GM21717 (cell line): ENCODE measurements at regions not wholly inside any gene's neighbourhood (a gene's known extent, or its start where the extent isn't known, plus 50 kb on each side); places are given as distances from the start of the nearest gene placed in this dataset.

Source experiments
- ATAC-seq: cut with Tn5 transposase; IDR thresholded peaks from one replicate; pipeline ENCODE4 v1.9.1; 2021; ENCODE audit warnings: mild to moderate bottlenecking, moderate library complexity; ENCODE audit not compliant: unreplicated experiment

- ATAC-seq = no peak
These were observed 384.3 kb downstream of the GPM6A start for GRCh38 chr4:175427751-175428150.

- ATAC-seq = no peak
These were observed 380.4 kb downstream of the GPM6A start for GRCh38 chr4:175431694-175432093.

- ATAC-seq = no peak
These were observed 376.7 kb downstream of the GPM6A start for GRCh38 chr4:175435381-175435783.

GRCh38 chr4:175436196-175436595 lies 375.9 kb downstream of the GPM6A start:
- no peak for ATAC-seq

- ATAC-seq = no peak
These were observed 371.3 kb downstream of the GPM6A start for GRCh38 chr4:175440786-175441185.

GRCh38 chr4:175441256-175441655 lies 370.8 kb downstream of the GPM6A start:
- no peak for ATAC-seq

GRCh38 chr4:175443547-175443946 lies 368.5 kb downstream of the GPM6A start:
- ATAC-seq = no peak

- ATAC-seq = no peak
These were observed 367.6 kb downstream of the GPM6A start for GRCh38 chr4:175444512-175444911.

- ATAC-seq = no peak
These were observed 365.0 kb downstream of the GPM6A start for GRCh38 chr4:175447016-175447415.

- ATAC-seq = no peak
These were observed 361.6 kb downstream of the GPM6A start for GRCh38 chr4:175450446-175450845.

- no peak for ATAC-seq
These were observed 360.7 kb downstream of the GPM6A start for GRCh38 chr4:175451238-175451965.

GRCh38 chr4:175453456-175453855 lies 358.6 kb downstream of the GPM6A start:
- no peak for ATAC-seq

- no peak for ATAC-seq
These were observed 355.9 kb downstream of the GPM6A start for GRCh38 chr4:175456131-175456530.

GRCh38 chr4:175457956-175458355 lies 354.1 kb downstream of the GPM6A start:
- ATAC-seq = no peak

- ATAC-seq = no peak
These were observed 352.5 kb downstream of the GPM6A start for GRCh38 chr4:175459571-175459970.

GRCh38 chr4:175460414-175460813 lies 351.6 kb downstream of the GPM6A start:
- no peak for ATAC-seq

- ATAC-seq = no peak
These were observed 342.6 kb downstream of the GPM6A start for GRCh38 chr4:175469514-175469913.

GRCh38 chr4:175470131-175470530 lies 341.9 kb downstream of the GPM6A start:
- no peak for ATAC-seq

GRCh38 chr4:175480404-175480803 lies 331.7 kb downstream of the GPM6A start:
- ATAC-seq = no peak

- ATAC-seq = no peak
These were observed 312.2 kb downstream of the GPM6A start for GRCh38 chr4:175499735-175500352.

- no peak for ATAC-seq
These were observed 307.7 kb downstream of the GPM6A start for GRCh38 chr4:175504318-175504717.

- ATAC-seq = no peak
These were observed 302.7 kb downstream of the GPM6A start for GRCh38 chr4:175509320-175509719.

GRCh38 chr4:175511861-175512260 lies 300.2 kb downstream of the GPM6A start:
- ATAC-seq = no peak
